GM19025 (cell line): ENCODE measurements at regions not wholly inside any gene's neighbourhood (a gene's known extent, or its start where the extent isn't known, plus 50 kb on each side); places are given as distances from the start of the nearest gene placed in this dataset.
"Not testable (repeated sequence)": the region's sequence is repeated elsewhere in the genome, so short reads cannot be mapped to it uniquely, and the experiment has no call there.

Experiments
- ATAC-seq: cut with Tn5 transposase; IDR thresholded peaks from one replicate; pipeline ENCODE4 v1.9.1; 2021; ENCODE audit warnings: mild to moderate bottlenecking, low read depth, moderate library complexity; ENCODE audit not compliant: unreplicated experiment

DNA sequence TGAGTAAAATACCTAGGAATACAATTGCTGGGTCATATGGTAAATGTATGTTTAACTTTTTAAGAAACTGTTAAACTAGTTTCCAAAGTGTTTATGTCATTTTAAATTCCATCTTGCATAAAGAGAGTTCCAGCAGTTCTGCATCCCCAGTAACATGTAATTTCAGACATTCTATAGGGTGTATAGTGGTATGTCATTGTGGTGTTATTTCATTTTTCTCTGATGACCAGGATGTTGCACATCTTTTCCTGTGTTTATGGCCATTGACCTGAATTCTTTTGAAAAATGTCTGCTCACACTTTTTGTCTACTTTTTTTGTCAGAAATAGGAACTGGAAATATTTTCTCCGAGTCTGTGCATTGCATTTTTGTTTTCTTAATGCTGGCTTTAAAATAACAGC lies 128.9 kb downstream of the TMEM200A start:
- ATAC-seq: no peak

DNA sequence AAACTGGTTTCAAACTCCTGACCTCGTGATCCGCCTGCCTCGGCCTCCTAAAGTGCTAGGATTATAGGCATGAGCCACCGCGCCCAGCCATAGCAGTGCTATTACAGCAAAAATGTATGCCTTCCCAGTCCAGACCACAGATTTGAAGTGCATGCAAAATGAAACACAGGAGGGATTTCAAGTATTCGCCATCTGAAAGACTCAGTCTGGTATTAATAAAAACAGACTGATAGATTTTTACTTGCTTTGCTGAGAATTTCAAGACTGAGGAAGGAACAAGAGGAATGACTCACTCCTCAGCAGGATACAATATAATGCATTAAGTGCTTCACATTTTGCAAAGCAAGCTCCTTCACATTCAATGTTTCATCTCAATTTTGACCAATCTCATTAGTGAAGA lies 134.9 kb downstream of the TMEM200A start:
- ATAC-seq: no peak

DNA sequence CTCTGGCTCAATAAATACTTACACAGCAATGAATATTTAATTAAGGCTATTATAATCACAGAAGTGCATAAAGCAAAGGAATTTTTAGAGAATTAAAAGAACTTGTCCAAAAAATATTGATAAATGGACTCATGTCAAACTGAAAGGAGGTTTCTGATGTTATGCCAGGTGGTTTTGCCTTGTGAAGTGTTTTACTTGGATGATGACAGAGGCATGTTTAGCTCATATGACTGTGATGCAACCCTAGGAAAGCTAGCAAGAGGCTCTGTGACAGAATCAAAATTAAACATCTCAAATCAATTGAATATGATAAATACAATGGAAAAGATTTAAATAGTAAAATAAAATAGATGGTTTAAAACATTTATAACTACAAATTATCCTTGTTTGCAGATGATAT lies 137.3 kb downstream of the TMEM200A start:
- no peak for ATAC-seq

DNA sequence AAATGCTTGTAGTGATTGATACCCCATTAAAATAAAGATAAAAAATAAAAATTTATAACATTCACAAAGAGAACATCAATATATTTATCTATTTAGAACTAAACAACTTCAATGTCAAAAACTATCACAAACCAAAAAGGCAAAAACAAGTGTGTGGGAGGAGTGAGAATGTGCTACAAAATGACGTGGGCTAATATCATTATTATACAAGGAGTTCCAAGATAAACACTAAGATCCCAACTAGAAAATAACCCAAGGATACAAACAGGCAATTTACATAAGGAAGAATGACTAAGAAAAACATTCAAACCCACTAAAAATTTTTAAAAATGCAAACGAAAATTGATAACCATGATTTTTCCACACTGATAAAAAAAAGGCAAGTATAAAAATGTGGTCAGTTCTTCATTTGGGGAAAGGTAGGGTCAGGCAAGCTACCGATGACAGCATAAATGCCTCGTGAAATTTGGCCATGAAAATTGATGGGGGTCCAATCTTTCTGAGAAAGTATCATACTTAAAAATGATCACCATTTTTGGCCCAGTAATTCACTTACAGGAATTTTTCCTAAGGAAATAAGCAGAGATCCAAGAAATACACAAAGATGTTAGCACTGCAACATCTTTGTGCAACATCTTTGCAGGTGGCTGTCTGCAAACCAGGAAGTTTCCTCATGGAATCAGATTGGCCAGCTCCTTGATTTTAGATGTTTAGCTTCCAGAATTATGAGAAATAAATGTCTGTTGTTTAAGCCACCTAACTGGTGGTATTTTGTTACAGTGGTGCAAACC lies 140.2 kb downstream of the TMEM200A start:
- no peak for ATAC-seq

DNA sequence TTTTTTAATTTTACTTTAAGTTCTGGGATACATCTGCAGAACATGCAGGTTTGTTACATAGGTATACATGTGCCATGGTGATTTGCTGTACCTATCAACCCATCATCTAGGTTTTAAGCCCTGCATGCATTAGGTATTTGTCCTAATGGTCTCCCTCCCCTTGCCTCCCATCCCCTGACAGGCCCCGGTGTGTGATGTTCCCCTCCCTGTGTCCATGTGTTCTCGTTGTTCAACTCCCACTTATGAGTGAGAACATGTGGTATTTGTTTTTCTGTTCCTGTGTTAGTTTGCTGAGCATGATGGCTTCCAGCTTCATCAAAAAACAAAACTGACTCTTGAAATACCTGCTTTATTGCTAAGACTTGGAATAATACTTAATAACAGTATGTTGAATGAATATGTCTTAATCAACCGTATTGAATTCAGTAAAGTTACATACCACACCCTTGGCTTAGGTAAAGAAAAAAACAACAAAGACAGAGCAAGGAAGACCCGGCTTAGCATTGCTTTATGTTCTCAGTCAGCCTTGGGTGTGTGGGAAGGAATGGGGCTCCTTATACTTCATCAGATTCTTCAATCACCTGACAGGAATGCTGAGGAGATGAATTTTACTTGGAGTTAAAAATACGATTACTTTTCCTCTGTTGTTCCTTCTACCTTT lies 141.3 kb downstream of the TMEM200A start:
- ATAC-seq: not testable (repeated sequence)

DNA sequence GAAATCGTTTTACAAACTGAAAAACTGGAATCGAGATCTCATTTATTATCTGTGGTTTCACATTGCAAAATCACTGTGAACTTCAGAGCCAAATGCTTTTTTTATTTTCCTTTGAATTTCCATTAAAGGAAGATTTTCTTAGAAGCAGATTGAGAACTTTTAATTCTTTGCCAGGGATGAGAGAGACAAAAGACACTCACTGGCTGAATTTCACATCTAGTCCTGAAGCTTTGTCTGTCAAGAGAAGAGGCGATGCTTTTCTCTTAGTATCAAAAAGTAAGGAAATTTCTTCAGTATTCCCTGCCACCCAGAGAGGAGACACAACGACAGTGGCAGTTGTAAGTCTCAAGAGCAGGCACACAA lies 141.8 kb downstream of the TMEM200A start:
- no peak for ATAC-seq

DNA sequence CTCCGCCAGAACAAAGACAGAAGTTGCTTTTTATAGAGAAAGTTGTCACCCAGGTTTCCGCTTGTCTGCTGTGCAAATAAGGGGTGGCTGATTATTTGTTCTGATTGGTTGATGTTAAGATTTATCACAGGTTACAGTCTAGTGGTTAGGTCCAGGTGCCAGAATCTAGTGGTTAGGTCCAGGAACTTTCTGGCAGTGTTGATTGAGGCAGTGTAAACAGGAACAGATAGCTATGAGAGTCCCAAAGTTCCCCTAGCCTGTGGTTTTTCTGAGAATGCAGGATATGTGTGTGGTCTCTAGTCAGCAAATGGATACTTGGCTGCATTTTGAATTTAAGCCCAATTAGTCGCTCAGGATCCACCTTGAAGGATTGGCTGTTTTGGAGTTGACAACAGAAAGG lies 148.0 kb downstream of the TMEM200A start:
- peak; percentile 38 for ATAC-seq

DNA sequence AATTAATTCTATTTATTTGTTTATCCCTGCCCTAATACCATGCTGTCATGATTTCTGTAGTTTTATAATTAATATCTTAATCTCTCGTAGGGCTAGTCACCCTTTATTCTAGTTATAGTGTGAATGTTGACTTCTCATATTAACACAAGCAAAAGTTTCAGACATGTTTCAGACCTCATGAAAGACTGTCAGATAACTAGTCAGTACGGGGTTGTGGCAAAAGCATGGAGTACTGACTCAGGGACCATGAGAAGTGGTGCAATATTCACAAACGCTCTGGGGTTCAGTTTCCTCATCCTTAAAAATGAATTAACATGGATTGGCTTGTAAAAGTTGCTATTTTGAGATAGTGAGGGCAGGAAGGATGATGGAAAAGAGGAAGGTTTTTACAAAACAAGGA lies 148.9 kb downstream of the TMEM200A start:
- ATAC-seq: no peak

DNA sequence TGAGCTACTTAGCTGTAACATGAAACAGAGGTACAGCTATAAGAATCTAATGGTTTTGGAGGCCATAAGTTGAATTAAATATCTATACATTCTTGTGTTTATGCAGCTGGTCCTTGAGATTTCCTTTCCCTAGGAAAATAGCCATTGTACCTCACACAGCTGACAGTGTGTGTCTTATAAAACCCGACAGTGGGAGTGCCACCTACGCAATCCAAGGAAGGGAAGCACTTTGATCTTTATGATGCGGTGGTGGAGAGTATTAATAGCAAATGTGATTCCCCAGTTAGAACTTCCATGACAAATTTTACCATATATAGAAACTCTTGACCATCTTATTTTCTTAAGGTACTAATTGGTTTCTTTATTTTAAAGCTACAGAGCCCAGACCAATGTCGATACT lies 149.5 kb downstream of the TMEM200A start:
- no peak for ATAC-seq

DNA sequence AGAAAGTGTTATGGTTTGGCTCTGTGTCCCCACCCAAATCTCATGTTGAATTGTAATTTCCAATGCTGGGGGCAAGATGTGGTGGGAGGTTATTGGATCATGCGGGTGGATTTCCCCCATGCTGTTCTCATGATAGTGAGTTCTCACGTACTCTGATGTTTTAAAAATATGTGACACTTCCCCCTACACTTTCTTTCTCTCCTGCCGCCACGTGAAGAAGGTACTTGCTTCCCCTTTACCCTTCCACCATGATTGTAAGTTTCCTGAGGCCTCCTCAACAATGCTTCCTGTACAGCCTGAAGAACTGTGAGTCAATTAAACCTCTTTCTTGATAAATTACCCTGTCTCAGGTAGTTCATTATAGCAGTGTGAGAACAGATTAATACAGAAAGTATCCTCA lies 150.8 kb downstream of the TMEM200A start:
- no peak for ATAC-seq

DNA sequence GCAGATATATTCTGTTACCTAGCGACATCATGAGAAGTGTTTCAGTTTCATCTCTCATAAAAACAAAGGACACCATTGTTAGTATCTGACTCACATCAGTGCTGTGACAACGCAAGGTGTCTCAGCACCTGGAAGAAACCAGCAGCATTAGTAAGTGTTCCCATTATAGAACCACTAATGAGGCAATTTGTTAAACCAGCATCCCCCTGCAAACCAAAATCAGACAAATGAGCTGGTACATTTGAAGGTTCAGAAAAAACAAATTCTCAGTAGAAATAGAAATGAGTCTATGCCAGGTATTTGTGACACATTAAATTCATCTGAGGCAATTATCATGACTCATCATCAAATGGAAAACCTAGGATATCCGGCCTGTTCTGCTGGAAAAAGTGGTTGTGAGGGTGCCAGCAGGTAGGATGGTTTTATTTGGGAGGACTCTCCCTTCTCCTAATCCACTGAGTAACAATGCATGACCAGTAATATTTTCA lies 151.7 kb downstream of the TMEM200A start:
- ATAC-seq: peak; percentile 86

DNA sequence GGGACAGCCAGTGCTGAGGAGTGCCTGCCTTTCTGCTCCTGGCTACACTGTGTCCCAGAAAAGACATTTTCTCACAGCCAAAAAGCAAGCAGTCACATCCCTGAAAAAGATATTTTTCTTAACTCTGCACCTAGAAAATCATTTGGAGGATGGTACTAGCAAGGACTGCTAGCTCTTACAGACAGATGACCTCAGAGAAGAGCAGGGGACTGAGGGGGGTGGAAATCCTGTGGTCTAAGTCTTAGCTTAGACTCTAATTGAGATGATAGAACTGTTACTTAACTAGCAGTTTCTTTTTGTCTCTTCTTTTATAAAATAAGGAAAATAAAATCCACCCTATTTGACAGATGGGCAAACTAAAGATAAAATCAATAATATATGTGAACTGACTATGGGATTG lies 152.8 kb downstream of the TMEM200A start:
- no peak for ATAC-seq

DNA sequence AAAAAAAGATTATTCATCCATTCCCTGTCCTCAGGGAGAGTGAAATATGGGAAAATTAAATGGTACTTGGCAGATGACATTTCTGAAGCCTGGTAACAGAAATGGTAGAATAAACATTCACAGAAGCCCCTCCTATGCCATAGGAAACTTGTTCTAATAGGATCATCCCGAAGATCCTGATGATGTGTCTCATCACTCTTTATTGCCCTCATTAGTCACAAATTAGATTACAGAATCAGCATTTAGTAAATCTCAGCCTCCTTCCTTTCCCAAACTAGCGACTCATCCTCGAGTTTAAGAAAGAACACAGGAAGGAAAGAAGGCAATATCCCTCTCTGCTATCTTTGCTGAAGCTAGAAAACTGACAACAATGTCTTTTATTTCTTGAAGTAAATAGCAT lies 154.4 kb downstream of the TMEM200A start:
- no peak for ATAC-seq

DNA sequence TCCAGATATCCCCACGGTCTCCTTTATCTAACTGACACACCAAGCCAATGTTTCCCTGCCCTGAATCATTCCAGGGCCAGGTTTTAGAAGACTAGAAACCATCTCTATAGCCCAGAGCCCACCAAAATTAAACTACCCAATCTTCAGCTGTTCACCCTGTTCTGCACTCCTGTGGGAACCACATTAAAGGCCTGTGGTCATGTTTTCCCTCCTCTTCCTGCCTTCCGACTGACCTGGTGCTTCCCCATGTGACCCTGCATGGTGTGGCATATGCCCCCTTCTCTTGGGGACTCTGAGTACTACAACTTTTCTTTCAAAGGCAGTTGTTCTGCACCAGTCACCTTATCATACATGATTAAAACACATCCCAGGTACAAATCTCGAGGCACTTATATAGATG lies 155.0 kb downstream of the TMEM200A start:
- ATAC-seq: no peak

DNA sequence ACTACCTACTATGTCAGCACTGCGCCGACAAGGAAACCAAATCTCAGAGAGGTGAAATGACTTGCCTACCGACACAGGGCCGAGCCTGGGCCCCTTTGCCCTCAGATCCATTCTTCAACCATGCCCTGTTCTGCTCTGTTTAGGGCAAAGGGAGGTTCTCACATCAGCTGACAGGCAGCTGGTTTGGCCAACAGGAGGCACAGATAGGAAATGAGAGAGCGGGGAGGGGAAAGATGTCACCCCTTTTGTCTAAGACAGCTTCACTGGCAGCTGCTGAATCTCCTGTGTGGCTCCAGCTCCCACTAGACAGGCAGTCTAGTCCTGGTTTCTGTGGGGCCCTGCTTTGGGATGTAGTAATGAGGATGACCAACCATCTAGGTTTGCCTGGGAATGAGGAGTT lies 158.7 kb downstream of the TMEM200A start:
- ATAC-seq: no peak

DNA sequence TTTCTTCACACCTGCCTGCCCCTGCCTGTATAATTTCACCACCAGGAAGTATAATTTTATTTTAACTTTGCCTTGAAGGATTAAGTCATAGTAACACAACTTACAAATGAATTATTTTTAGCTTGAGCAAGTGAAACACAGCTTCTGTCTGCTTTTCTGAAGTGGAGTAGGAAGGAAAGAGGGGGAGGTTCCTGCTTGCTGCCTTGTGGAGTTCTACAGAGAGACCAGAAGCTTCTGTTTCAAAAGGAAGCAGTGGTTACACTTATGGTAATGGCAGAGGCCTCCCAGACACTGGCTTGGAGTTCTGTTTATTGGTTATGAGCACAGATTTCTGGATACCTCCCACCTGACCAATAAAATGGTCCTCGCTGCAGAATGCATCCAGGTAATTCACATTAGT lies 159.6 kb downstream of the TMEM200A start:
- no peak for ATAC-seq

DNA sequence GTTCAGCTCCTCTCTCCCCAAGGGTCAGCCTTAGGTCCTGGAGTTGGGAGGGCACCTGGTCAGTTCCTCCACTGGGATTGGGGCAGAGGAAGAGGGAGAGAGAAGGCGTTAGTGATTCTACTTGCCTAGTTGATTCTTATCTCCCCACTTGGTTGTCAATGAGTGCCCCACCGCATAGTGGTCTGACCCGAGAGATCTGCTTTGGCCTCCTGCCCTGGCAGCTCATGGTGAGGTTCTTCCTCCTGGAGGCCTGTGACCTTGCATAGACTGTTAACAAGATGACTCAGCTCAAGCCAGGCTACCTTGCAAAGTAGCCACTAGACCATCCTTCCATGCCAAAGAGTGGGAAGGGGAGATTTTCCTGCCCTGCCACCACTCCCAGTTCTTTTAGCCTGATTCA lies 160.6 kb downstream of the TMEM200A start:
- no peak for ATAC-seq

DNA sequence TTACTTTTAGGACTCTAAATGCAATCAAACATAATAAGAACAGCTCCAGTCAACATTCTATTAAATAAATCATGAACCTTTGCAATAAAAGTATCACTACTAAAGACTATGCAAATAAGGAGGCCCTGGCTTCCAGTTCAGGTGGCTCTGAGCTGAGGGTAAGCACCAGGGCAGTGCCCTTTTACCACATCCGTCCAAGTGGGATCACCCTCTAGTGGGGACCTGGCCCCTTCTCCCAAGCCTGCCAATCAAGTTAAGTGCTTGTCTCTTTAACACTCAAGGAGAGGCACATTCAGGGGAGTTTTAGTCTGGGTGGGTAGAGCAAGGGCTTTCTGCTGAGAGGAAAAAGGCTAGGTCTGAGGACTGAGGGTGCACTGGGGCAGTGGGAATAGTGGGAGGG lies 161.4 kb downstream of the TMEM200A start:
- ATAC-seq: no peak

DNA sequence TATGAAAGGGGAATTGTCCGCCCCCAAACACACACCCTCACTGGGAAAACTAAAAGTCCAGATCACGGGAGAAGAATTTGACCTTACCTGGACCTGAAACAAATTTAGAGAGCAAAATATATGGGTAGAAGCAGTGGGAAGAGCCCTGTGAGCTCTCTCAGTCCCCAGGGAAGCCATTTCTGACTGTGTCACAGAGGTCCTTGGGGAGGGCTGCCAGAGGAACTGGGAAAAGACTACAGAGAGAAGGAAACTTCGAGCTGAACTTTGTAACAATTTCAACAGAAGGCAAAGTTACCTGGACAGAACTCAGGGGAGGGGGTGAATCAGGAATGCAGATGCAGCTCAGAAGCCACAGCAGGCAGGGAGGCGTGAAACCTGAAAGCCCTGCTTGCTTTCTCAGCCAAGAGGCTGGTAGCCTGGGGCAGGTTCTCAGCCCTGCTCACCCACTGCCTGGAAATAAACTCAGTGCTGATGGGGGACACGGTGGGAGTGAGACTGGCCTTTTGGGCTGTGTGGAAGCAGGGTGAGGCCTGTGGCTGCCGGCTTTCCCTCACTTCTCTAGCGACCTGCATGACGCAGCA lies 163.8 kb downstream of the TMEM200A start:
- no peak for ATAC-seq

DNA sequence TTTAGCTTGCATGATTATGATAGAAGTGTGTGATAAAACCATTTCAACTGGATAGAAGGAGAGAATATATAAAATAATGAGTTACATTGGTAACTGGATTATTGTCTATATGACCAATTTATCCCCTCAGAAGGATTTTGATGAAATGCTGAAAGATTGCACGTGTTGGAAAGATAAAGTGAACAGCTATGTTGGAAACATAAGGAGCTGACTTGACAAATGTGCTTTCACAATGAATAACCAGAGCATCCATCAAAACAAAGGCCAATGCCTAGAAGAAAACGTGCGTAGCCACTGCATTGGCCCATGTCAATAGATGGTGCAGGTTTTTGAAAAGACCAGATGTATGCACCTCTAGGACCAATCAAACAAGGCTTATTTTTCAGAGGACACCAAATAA lies 168.8 kb downstream of the TMEM200A start:
- ATAC-seq: no peak

DNA sequence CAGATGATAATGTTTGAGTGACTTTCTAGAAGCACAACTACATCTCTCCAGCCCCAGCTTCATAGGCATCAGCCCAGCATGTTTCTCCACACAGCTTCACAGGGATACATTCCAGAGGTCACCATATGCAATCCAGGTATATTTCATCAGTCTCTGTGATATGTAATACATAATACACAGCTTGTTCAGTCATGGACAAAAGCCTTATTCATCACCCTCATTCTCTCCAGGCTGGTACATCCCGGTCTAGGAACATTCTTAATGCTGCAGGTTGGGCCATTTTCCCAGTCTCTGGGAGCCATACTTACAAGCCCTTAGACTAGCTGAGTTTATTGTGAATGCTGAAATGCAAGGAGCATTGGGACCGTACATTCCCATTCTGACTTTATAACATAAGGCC lies 169.4 kb downstream of the TMEM200A start:
- no peak for ATAC-seq

DNA sequence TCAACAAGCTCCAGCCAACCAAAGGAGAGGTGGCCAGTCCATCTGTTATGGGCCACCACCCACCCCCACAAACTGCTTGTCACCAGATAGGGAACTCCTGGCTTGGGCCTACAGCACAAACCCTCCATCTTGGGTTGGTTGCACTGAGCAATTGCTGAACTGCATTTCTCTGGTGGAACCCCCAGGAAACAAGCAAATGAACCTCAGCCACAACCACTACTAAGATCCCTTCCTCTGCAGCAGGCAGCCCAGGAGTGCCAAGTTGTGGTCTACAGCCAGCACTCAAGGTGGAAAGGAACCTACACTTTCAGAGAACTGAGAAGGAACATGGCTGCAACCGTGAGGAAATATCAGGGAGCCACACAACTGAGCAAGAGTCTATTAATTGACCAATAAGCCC lies 171.6 kb downstream of the TMEM200A start:
- ATAC-seq: no peak
